ENCODE measurements at regions not wholly inside any gene's neighbourhood (a gene's known extent, or its start where the extent isn't known, plus 50 kb on each side); places are given as distances from the start of the nearest gene placed in this dataset.
A peak's percentile ranks its signal among the peaks of the same experiment; 100 is the strongest.

- H3K79me1 ChIP-seq (ENCODE audit: low read length) = no peaks in the 10 kb centered on the region
- no peak overlapping the region for H2AK5ac ChIP-seq (ENCODE audit: low read length)
- no CpG with 5 or more reads among the region's 57 CpGs for WGBS (ENCODE audit: extremely low coverage, insufficient coverage, insufficient read length)
- H2AFZ ChIP-seq (ENCODE audit: insufficient read depth, low read length, poor library complexity) = no peak overlapping the region
- no peak overlapping the region for H3K9ac ChIP-seq (ENCODE audit: low read length)
- H4K8ac ChIP-seq (ENCODE audit: low read depth, low read length) = no peak overlapping the region
- no peak overlapping the region for H2BK5ac ChIP-seq (ENCODE audit: low read depth, low read length, poor library complexity)
- no peaks in the 10 kb centered on the region for H3K79me2 ChIP-seq (ENCODE audit: control insufficient read depth, insufficient read depth, low read length, poor library complexity)
- peak overlapping the region; percentile 50 for H3K4me2 ChIP-seq (ENCODE audit: low read length)
- no peaks in the 10 kb centered on the region for H3K36me3 ChIP-seq (ENCODE audit: control insufficient read depth in 1 of 2, insufficient read depth in 2 of 2, low read length in 2 of 2)
- H3K9me3 ChIP-seq (ENCODE audit: insufficient read depth, low read depth, low read length) = peaks cover 6% of the 10 kb centered on the region
- peak overlapping the region; percentile 25 for H3K4me3 ChIP-seq (ENCODE audit: low read depth, low read length)
- no peak overlapping the region for H2BK12ac ChIP-seq (ENCODE audit: low read length)
- no peak overlapping the region for H4K12ac ChIP-seq (ENCODE audit: low read depth, low read length)
- DNase-seq = no peak
- H3K27me3 ChIP-seq (ENCODE audit: insufficient read depth, low read length) = peaks cover 31% of the 10 kb centered on the region
- H3K23ac ChIP-seq (ENCODE audit: low read length) = no peak overlapping the region
- H3K18ac ChIP-seq (ENCODE audit: low read length) = no peak overlapping the region
- no peak overlapping the region for H4K91ac ChIP-seq (ENCODE audit: low read depth, low read length)
- no peak overlapping the region for H3K4ac ChIP-seq (ENCODE audit: low read depth, low read length)
- H3K27ac ChIP-seq (ENCODE audit: low read depth, low read length) = no peak overlapping the region
- no peak overlapping the region for H2BK120ac ChIP-seq (ENCODE audit: insufficient read depth, low read length, poor library complexity)
- no peak overlapping the region for H3K14ac ChIP-seq (ENCODE audit: low read length)
- H3K4me1 ChIP-seq (ENCODE audit: control insufficient read depth in 1 of 2, insufficient read depth in 2 of 2, low read length in 2 of 2) = peaks cover 3 to 4% of the 10 kb centered on the region in 2 experiments
Measured at GRCh38 chr10:42933448-42934340, 143.2 kb upstream of the RET start.

GRCh38 chr10:42934351-42934811 lies 142.5 kb upstream of the RET start:
- Histone ChIP-seq H3K14ac (ENCODE audit: low read length) (no peak overlapping the region), H4K8ac (ENCODE audit: low read depth, low read length) (no peak overlapping the region), H2BK5ac (ENCODE audit: low read depth, low read length, poor library complexity) (no peak overlapping the region), H3K4ac (ENCODE audit: low read depth, low read length) (no peak overlapping the region), H4K91ac (ENCODE audit: low read depth, low read length) (no peak overlapping the region), H2AK5ac (ENCODE audit: low read length) (no peak overlapping the region), H3K4me2 (ENCODE audit: low read length) (no peak overlapping the region), H2BK12ac (ENCODE audit: low read length) (no peak overlapping the region), H3K4me3 (ENCODE audit: low read depth, low read length) (no peak overlapping the region), H3K27me3 (ENCODE audit: insufficient read depth, low read length) (peaks cover 31% of the 10 kb centered on the region), H3K4me1 (ENCODE audit: control insufficient read depth in 1 of 2, insufficient read depth in 2 of 2, low read length in 2 of 2) (peaks cover 3 to 4% of the 10 kb centered on the region in 2 experiments), H2BK120ac (ENCODE audit: insufficient read depth, low read length, poor library complexity) (no peak overlapping the region), H3K79me1 (ENCODE audit: low read length) (no peaks in the 10 kb centered on the region), H3K23ac (ENCODE audit: low read length) (no peak overlapping the region), H3K27ac (ENCODE audit: low read depth, low read length) (no peak overlapping the region), H3K18ac (ENCODE audit: low read length) (no peak overlapping the region), H3K9me3 (ENCODE audit: insufficient read depth, low read depth, low read length) (peaks cover 6% of the 10 kb centered on the region), H3K79me2 (ENCODE audit: control insufficient read depth, insufficient read depth, low read length, poor library complexity) (no peaks in the 10 kb centered on the region), H3K9ac (ENCODE audit: low read length) (no peak overlapping the region), H2AFZ (ENCODE audit: insufficient read depth, low read length, poor library complexity) (no peak overlapping the region), H4K12ac (ENCODE audit: low read depth, low read length) (no peak overlapping the region), H3K36me3 (ENCODE audit: control insufficient read depth in 1 of 2, insufficient read depth in 2 of 2, low read length in 2 of 2) (no peaks in the 10 kb centered on the region)
- WGBS (ENCODE audit: extremely low coverage, insufficient coverage, insufficient read length) = no CpG with 5 or more reads among the region's 8 CpGs
- no peak for DNase-seq

- no peak overlapping the region for H3K23ac ChIP-seq (ENCODE audit: low read length)
- no peak overlapping the region for H2AK5ac ChIP-seq (ENCODE audit: low read length)
- H3K79me2 ChIP-seq (ENCODE audit: control insufficient read depth, insufficient read depth, low read length, poor library complexity) = no peaks in the 10 kb centered on the region
- H3K36me3 ChIP-seq (ENCODE audit: control insufficient read depth in 1 of 2, insufficient read depth in 2 of 2, low read length in 2 of 2) = no peaks in the 10 kb centered on the region
- no peak overlapping the region for H3K9ac ChIP-seq (ENCODE audit: low read length)
- no peak overlapping the region for H2BK12ac ChIP-seq (ENCODE audit: low read length)
- H2BK120ac ChIP-seq (ENCODE audit: insufficient read depth, low read length, poor library complexity) = no peak overlapping the region
- H4K8ac ChIP-seq (ENCODE audit: low read depth, low read length) = no peak overlapping the region
- H2BK5ac ChIP-seq (ENCODE audit: low read depth, low read length, poor library complexity) = no peak overlapping the region
- no peak for DNase-seq
- H2AFZ ChIP-seq (ENCODE audit: insufficient read depth, low read length, poor library complexity) = no peak overlapping the region
- no peak overlapping the region for H3K14ac ChIP-seq (ENCODE audit: low read length)
- no CpG with 5 or more reads among the region's 3 CpGs for WGBS (ENCODE audit: extremely low coverage, insufficient coverage, insufficient read length)
- H3K27ac ChIP-seq (ENCODE audit: low read depth, low read length) = no peak overlapping the region
- peaks cover 3 to 4% of the 10 kb centered on the region in 2 experiments for H3K4me1 ChIP-seq (ENCODE audit: control insufficient read depth in 1 of 2, insufficient read depth in 2 of 2, low read length in 2 of 2)
- no peak overlapping the region for H4K91ac ChIP-seq (ENCODE audit: low read depth, low read length)
- H3K9me3 ChIP-seq (ENCODE audit: insufficient read depth, low read depth, low read length) = peaks cover 6% of the 10 kb centered on the region
- H3K4me2 ChIP-seq (ENCODE audit: low read length) = no peak overlapping the region
- H3K18ac ChIP-seq (ENCODE audit: low read length) = no peak overlapping the region
- no peaks in the 10 kb centered on the region for H3K79me1 ChIP-seq (ENCODE audit: low read length)
- no peak overlapping the region for H4K12ac ChIP-seq (ENCODE audit: low read depth, low read length)
- no peak overlapping the region for H3K4ac ChIP-seq (ENCODE audit: low read depth, low read length)
- no peak overlapping the region for H3K4me3 ChIP-seq (ENCODE audit: low read depth, low read length)
- H3K27me3 ChIP-seq (ENCODE audit: insufficient read depth, low read length) = peaks cover 31% of the 10 kb centered on the region
Measured at GRCh38 chr10:42934842-42935241, 142.0 kb upstream of the RET start.

GRCh38 chr10:42935466-42935865 lies 141.4 kb upstream of the RET start:
- peaks cover 31% of the 10 kb centered on the region for H3K27me3 ChIP-seq (ENCODE audit: insufficient read depth, low read length)
- no peak overlapping the region for H3K9ac ChIP-seq (ENCODE audit: low read length)
- H3K23ac ChIP-seq (ENCODE audit: low read length) = no peak overlapping the region
- WGBS (ENCODE audit: extremely low coverage, insufficient coverage, insufficient read length) = no CpG with 5 or more reads among the region's 8 CpGs
- no peak overlapping the region for H2BK12ac ChIP-seq (ENCODE audit: low read length)
- H3K27ac ChIP-seq (ENCODE audit: low read depth, low read length) = no peak overlapping the region
- H3K14ac ChIP-seq (ENCODE audit: low read length) = no peak overlapping the region
- no peak overlapping the region for H2AFZ ChIP-seq (ENCODE audit: insufficient read depth, low read length, poor library complexity)
- H3K36me3 ChIP-seq (ENCODE audit: control insufficient read depth in 1 of 2, insufficient read depth in 2 of 2, low read length in 2 of 2) = no peaks in the 10 kb centered on the region
- H3K4ac ChIP-seq (ENCODE audit: low read depth, low read length) = no peak overlapping the region
- H2BK120ac ChIP-seq (ENCODE audit: insufficient read depth, low read length, poor library complexity) = no peak overlapping the region
- H4K8ac ChIP-seq (ENCODE audit: low read depth, low read length) = no peak overlapping the region
- H3K4me1 ChIP-seq (ENCODE audit: control insufficient read depth in 1 of 2, insufficient read depth in 2 of 2, low read length in 2 of 2) = peaks cover 3 to 4% of the 10 kb centered on the region in 2 experiments
- H2BK5ac ChIP-seq (ENCODE audit: low read depth, low read length, poor library complexity) = no peak overlapping the region
- no peaks in the 10 kb centered on the region for H3K79me1 ChIP-seq (ENCODE audit: low read length)
- H3K4me3 ChIP-seq (ENCODE audit: low read depth, low read length) = no peak overlapping the region
- H4K12ac ChIP-seq (ENCODE audit: low read depth, low read length) = no peak overlapping the region
- peaks cover 6% of the 10 kb centered on the region for H3K9me3 ChIP-seq (ENCODE audit: insufficient read depth, low read depth, low read length)
- H2AK5ac ChIP-seq (ENCODE audit: low read length) = no peak overlapping the region
- DNase-seq = no peak
- no peaks in the 10 kb centered on the region for H3K79me2 ChIP-seq (ENCODE audit: control insufficient read depth, insufficient read depth, low read length, poor library complexity)
- no peak overlapping the region for H3K4me2 ChIP-seq (ENCODE audit: low read length)
- H3K18ac ChIP-seq (ENCODE audit: low read length) = no peak overlapping the region
- no peak overlapping the region for H4K91ac ChIP-seq (ENCODE audit: low read depth, low read length)

Measured in trophoblast cell (in vitro differentiated cells and primary cell).